HS-27A (cell line): ENCODE measurements at regions not wholly inside any gene's neighbourhood (a gene's known extent, or its start where the extent isn't known, plus 50 kb on each side); places are given as distances from the start of the nearest gene placed in this dataset.

Experiments
- DNase-seq: peaks from one replicate; pipeline ENCODE4 v3.0.0-alpha.2; 2012; ENCODE audit warnings: low read depth, missing footprints

GRCh38 chr9:82320566-82320965 is 332.0 kb downstream of the SPATA31D1 start:
- no peak for DNase-seq

DNA sequence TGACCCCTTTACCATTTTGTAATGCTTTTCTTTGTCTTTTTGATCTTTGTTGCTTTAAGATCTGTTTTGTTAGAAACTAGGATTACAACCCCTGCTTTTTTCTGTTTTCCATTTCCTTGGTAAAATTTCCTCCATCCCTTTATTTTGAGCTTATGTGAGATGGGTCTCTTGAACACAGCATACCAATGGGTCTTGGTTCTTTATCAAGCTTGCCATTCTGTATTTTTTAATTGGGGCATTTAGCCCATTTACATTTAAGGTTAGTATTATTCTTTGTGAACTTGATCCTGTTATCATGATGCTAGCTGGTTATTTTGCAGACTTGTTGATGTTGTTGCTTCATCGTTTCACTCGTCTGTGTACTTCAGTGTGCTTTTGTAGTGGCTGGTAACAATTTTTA is 337.3 kb downstream of the SPATA31D1 start:
- DNase-seq: no peak

GRCh38 chr9:82327641-82328040 is 339.1 kb downstream of the SPATA31D1 start:
- DNase-seq: no peak

DNA sequence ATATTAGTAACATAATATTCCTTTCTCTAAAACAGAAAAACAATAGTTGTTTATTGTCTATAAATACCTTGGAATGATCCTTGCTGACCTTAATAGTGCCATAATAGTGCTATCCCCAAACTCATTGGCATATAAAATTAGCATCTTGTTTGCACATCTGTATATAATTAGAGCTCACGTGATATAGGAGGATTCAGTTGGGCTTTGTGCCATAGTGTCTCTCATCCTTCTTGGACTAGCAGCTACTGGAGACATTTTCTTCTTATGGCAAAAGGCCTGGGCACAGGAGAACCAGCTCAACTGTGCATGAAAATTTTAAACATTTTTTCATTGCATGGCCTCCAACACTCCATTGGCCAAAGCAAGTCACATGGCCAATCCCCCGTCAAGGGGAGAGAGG is 342.5 kb downstream of the SPATA31D1 start:
- no peak for DNase-seq

DNA sequence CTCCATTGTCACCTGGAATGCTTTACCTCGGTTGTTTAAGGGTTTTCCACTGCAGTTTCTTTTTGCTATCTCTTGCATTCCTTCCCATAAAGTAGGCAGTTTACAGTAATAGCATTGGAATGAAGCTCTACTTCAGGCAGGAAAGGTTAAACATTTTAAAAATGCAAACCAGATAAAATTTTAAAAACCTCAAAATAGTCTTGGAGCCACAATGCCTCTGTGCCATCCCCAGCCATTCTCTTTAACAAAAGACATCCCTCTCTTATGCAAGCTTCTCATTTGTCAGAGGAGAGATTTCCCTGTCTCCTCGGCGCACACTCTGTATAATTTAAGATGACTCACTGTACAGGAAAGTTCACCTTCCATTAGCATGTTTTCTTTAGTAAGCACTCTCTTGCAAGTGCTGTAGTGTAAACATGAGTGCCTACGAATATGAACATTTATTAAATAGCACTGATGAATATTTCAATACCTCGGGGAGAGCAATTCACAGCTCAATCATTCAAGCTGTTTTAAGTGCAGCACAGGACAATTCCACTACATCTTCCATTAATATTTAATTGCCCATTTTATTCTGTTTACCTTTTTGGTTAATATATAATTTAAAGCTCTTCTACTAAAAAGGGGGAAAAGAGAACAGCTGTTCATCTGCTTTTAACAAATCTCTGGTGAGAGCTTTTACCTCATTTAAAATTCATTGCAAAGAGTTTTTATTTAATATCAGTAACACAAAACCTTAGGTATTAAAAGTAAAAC is 343.6 kb downstream of the SPATA31D1 start:
- DNase-seq: no peak

GRCh38 chr9:82332774-82333152 is 344.2 kb downstream of the SPATA31D1 start:
- no peak for DNase-seq

DNA sequence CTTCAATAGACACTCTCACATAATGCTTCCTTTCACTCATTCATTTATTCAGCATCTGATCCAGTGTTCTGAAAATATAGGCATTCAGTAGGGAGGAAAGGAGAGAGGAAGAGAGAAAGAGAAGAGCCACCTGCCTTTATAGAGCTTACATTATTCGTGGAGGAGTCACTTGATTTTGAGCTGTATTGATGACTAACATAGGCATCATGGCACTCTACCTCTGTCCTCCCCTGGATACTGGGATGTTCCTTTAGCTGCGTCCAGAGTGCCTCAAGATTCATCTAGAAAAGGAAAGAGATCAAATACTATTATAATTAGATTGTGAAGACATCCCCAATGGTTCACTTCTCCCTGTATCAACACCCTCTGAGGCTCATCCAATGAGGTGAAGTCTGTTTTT is 345.1 kb downstream of the SPATA31D1 start:
- DNase-seq: no peak

DNA sequence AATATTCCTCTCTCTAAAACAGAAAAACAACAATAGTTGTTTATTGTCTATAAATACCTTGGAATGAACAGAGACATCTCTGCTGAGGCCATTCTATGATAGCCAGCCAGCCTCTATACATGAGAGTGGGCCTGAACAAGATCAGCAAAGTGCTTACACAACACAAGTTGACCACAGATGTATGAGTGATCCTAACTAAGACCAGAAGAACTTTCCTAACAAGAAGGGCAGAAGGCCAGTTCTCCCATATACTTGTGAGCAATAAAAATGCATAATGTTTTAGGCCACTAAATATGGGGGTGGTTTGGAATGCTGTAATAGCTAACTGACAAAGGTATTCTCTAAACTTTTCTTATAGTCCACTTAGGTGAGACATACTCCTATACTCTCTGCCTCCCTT is 345.7 kb downstream of the SPATA31D1 start:
- DNase-seq: no peak

DNA sequence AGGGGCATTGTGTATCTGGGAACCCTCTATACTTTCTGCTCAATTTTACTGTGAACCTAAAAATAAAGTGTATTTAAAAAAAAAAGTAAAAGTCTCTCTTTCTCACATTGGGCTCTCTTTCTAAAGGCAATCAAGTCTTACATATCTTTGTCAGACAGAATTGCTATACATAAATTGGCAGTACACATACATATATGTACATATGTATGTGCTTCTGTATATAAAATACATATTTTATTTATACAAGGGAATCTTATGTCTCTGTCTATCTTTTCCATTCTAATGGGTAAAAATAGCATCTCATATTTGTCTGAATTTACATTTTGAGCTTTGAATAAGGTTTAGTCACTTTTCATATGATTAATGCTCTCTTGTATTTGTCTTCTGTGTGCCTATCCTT is 348.8 kb downstream of the SPATA31D1 start:
- no peak for DNase-seq

GRCh38 chr9:82342046-82342445 is 353.5 kb downstream of the SPATA31D1 start:
- no peak for DNase-seq

DNA sequence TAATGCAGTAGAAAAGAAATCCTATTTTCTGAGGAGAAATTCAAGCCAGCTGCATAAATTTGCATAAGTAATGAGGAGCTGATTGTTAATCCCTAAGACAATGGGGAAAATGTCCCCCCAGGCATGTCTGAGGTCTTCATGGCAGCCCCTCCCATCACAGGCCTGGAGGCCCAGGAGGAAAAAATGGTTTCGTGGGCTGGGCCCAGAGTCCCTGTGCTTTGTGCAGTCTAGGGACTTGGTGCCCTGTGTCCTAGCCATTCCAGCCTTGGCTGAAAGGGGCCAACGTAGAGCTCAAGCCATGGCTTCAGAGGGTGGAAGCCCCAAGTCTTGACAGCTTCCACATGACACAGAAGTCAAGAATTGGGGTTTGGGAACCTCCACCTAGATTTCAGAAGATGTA is 357.5 kb downstream of the SPATA31D1 start:
- no peak for DNase-seq

DNA sequence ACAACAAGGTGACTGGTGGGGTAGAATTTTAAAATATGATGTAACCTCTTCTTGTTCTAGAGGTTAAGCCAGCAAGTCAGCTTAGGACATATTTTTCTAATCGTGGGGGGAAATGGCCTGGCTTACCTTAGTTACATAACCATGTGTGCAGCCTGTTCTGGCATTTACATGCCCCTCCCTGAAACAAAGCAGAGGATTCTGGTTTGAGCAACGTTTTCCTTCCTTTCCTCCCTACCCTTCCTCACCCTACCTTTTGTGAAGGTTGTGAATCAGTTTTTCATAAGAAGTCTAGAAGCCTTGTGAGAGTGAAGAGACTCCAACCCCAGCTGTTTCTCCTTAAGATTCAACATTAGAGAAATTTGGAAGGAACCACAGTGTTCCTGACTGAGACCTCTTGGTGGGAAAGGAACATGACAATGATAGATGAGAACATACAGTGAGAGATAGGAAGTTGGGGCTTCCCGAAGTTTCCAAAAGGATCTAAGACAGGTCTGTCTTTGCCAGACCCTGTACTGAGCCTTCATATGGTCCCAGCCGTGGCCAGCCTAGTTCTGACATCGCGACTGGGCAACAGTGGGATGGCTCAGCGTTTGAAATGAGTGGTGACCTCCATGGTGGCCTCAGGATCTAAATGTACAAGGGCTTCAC is 365.2 kb downstream of the SPATA31D1 start:
- no peak for DNase-seq

DNA sequence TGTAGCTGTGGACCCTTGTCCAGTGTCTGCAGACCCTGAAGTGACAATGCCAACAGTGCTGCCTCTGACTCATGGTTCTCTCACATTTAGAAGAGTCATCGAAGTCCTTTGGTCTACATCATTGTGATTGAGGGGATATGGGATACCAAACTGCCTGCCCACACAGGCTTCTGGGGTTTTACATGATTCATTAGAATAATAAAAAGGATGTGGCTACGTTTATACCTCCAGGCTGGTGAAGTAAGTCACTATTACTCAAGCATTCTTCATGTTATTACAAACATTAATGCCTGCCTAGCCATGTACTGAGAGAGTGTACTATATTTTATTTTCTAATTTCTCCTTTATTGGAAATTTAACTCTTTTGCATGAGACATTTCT is 365.7 kb downstream of the SPATA31D1 start:
- no peak for DNase-seq

- no peak for DNase-seq
These were observed 367.6 kb downstream of the SPATA31D1 start for GRCh38 chr9:82356131-82356530.

DNA sequence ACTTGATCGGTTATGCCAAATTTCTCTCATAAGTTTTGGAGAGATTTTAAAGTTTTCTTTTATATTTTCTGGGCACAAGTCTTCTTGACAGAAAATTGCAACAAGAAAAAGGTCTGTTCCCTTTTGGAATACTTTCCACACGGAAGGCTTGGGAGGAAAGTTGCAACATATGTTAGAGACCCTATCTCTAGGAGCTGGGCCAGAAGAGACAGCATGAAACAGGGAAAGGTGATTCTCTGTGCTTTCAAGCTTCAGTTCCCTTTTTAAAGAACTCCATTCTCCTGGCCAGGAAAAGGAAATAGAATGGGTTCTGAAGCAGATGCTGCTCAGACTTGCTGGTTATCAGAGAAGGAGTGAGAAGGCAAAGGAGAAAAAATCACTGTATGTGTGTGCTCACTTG is 368.3 kb downstream of the SPATA31D1 start:
- no peak for DNase-seq

DNA sequence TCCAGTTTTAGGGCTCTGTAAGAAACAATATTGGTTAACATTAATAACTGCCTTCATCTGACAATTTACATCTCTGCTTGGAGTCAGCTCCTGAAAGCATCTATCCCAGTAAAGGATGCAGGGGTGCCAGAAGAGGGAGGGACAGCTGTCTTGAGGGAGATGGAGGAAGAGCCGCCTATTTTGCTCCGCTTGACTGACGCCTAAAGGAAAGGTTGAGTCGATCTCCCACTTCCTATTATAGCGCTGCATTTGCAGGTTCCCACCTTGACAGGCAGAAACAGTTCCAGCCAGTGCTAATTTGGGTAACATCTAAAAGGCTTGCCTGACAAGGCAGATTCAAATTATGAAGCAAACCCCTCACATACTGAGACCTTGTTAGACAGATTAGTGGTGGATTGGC is 374.6 kb downstream of the SPATA31D1 start:
- no peak for DNase-seq

DNA sequence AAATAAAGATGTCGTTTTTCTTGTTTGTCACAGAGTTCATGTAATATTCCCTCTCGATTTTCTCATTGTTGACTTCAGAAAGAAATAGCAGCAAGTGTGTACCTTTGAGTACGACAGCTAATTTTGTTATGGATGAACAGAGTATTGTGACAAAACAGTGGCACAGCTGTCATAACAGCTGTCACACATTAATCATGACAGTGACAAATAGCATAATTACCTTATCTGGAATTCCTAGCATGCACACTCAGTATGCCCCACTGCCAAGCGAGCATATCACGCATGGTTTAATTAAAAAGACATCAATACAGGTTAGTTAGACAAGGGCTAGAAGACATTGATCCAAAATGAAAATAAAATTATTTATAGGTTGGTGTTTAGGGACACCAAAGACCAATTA is 375.1 kb downstream of the SPATA31D1 start:
- DNase-seq: no peak

DNA sequence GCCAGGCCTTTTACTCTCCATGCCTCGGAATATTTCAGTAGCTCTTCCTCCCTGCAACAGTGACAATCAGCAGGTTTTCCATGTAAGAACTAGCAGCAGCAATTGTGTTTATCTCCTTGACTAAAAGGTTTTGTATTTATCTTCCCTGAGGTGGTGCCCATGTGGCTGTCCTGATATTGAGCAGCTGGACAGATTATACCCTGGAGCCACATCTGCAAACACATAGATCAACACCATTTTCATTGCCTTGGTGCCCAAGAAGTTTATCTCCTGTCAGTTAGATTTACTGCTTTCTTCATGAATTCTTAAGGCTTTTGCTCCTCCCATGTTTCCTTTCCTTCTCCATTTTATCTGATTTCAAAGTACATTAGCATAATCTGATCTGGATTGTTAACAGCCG is 378.4 kb downstream of the SPATA31D1 start:
- DNase-seq: no peak

DNA sequence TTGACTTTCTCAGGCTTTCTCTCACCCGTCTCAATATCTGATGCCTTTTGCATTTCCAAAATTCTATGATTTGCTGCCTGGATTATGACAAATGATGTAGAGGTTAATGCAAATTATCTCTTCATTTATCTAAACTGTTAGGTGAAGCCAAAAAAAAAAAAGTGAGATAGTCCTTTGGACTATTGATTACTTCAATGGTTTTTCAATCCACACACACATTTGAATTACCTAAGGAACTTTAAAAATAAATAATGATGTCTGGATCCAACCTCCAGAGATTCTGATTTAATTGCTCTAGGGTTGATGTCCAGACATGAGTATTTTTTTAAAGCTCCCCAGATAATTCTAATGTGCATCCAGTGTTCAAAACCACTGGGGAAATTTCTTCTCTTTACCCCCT is 379.4 kb downstream of the SPATA31D1 start:
- no peak for DNase-seq

- DNase-seq: no peak
These were observed 380.8 kb downstream of the SPATA31D1 start for GRCh38 chr9:82369251-82369945.

GRCh38 chr9:82375041-82375440 is 386.5 kb downstream of the SPATA31D1 start:
- DNase-seq: no peak

DNA sequence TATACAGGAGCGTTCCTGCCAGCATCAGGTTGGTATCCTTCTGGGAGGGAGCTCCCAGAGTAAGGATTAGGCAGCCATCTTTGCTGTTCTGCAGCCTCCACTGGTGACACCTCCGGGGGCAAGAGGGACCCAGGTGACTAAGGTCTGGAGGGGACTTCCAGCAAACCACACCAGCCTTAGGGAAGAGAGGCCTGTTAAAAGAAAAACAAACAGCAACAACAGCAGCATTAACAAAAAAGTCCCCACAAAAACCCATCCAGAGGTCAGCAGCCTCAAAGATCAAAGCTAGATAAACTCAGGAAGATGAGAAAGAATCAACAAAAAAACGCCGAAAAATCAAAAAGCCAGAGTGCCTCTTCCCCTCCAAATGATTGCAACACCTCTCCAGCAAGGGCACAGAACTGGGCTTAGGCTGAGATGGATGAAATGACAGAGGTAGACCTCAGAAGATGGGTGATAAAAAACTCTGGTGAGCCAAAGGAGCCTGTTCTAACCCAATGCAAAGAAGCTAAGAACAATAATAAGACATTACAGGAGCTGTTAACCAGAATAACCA is 388.2 kb downstream of the SPATA31D1 start:
- DNase-seq: no peak
